ENCODE measurements at regions not wholly inside any gene's neighbourhood (a gene's known extent, or its start where the extent isn't known, plus 50 kb on each side); places are given as distances from the start of the nearest gene placed in this dataset.

- Histone ChIP-seq H3K79me2 (ENCODE audit: insufficient read depth, low read length) (no peaks in the 10 kb centered on the region), H3K4me2 (ENCODE audit: insufficient read depth, low read length) (no peak overlapping the region), H3K4me3 (ENCODE audit: low read depth in 1 of 2, low read length in 2 of 2) (no peak overlapping the region)
Observed at GRCh38 chr7:137073571-137074325, 205.3 kb downstream of the CHRM2 start.

More at GRCh38 chr7:137073571-137074325, 205.3 kb downstream of the CHRM2 start:
- DNase-seq (no peak), ATAC-seq (ENCODE audit: insufficient read depth, low read depth) (no peak)
- no peaks in the 10 kb centered on the region for H3K4me1 ChIP-seq (ENCODE audit: insufficient read depth, low read length)
- no peak overlapping the region for H3K9ac ChIP-seq (ENCODE audit: low read depth, low read length)
- no peaks in the 10 kb centered on the region for H3K36me3 ChIP-seq (ENCODE audit: insufficient read depth, low read length)
- no peaks in the 10 kb centered on the region for H3K9me3 ChIP-seq (ENCODE audit: insufficient read depth, low read length, severe bottlenecking)
- H4K20me1 ChIP-seq (ENCODE audit: insufficient read depth, low read length) = no peaks in the 10 kb centered on the region
- no peaks in the 10 kb centered on the region for H3K27me3 ChIP-seq (ENCODE audit: insufficient read depth, low read length, poor library complexity)
- no peak overlapping the region for H2AFZ ChIP-seq (ENCODE audit: low read depth, low read length)
- H3K27ac ChIP-seq (ENCODE audit: low read length) = no peak overlapping the region
- no peak for TF ChIP-seq CTCF (IDR thresholded peaks at IDR 0.05; ENCODE audit: borderline replicate concordance, extremely low read depth, low read length, poor library complexity, severe bottlenecking)
- no peak for TF ChIP-seq EZH2 (IDR thresholded peaks at IDR 0.05; ENCODE audit: borderline replicate concordance, low read depth, low read length, severe bottlenecking)
